Muscle layer of colon (tissue), 2 donors: ENCODE measurements at regions not wholly inside any gene's neighbourhood (a gene's known extent, or its start where the extent isn't known, plus 50 kb on each side); places are given as distances from the start of the nearest gene placed in this dataset.

Experiments
- H3K27ac ChIP-seq: one replicate; pipeline ENCODE4 v1.7.0; 2013; ENCODE audit warnings: low read depth, mild to moderate bottlenecking, low read length, moderate library complexity
- H3K27me3 ChIP-seq, 2 donors: one replicate each; pipeline ENCODE4 v1.7.0; 2013; ENCODE audit warnings: low read length in 2 of 2, mild to moderate bottlenecking in 2 of 2; ENCODE audit not compliant: insufficient read depth in 2 of 2, control insufficient read depth in 1 of 2
- H3K36me3 ChIP-seq: one replicate; pipeline ENCODE4 v1.7.0; 2013; ENCODE audit warnings: mild to moderate bottlenecking, low read length; ENCODE audit not compliant: insufficient read depth
- H3K4me1 ChIP-seq: one replicate; pipeline ENCODE4 v1.7.0; 2013; ENCODE audit warnings: mild to moderate bottlenecking, low read length; ENCODE audit not compliant: insufficient read depth
- H3K4me3 ChIP-seq, 2 donors: one replicate each; pipeline ENCODE4 v1.7.0; 2013; ENCODE audit warnings: low read length in 2 of 2, low read depth in 1 of 2, mild to moderate bottlenecking in 1 of 2, moderate library complexity in 1 of 2
- H3K9ac ChIP-seq: one replicate; pipeline ENCODE4 v1.7.0; 2013; ENCODE audit warnings: low read length
- H3K9me3 ChIP-seq: one replicate; pipeline ENCODE4 v1.7.0; 2013; ENCODE audit warnings: mild to moderate bottlenecking, low read length
- donor health status: abdominal sarcoma.
- donor health status: Adenocarcinoma of cecum.

- Histone ChIP-seq H3K4me1 (no peaks in the 10 kb centered on the region), H3K36me3 (no peaks in the 10 kb centered on the region)
Measured at GRCh38 chr14:98197933-98198332, 1074.1 kb downstream of the BCL11B start.

DNA sequence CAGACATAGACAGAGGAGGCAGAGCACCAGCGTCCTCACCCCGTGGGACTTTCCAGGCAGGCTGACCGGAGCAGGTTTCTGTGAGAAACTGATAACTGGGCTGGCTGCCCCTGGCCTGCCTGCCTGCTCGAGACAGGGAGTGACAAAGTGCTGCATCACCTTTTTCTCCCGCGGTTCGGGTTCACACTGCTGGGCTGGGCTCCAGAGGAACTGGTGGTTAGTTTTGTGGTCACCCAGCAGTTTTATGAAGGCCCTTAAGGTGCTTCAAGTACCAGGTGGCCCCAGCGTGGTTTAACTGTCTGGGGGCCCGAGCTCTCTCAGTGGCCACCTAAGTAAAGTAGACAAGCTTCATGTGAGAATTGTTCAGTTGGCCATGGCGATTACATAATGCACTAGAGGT lies 1073.6 kb downstream of the BCL11B start:
- Histone ChIP-seq H3K4me1 (no peaks in the 10 kb centered on the region), H3K27me3 (no peaks in the 10 kb centered on the region), H3K36me3 (no peaks in the 10 kb centered on the region), H3K27ac (no peak overlapping the region), H3K9ac (no peak overlapping the region), H3K9me3 (no peaks in the 10 kb centered on the region), H3K4me3 (no peak overlapping the region)

More at GRCh38 chr14:98197933-98198332, 1074.1 kb downstream of the BCL11B start:
- H3K9me3 ChIP-seq = no peaks in the 10 kb centered on the region
- no peak overlapping the region for H3K9ac ChIP-seq
- H3K27me3 ChIP-seq = no peaks in the 10 kb centered on the region
- no peak overlapping the region for H3K4me3 ChIP-seq
- H3K27ac ChIP-seq = no peak overlapping the region

DNA sequence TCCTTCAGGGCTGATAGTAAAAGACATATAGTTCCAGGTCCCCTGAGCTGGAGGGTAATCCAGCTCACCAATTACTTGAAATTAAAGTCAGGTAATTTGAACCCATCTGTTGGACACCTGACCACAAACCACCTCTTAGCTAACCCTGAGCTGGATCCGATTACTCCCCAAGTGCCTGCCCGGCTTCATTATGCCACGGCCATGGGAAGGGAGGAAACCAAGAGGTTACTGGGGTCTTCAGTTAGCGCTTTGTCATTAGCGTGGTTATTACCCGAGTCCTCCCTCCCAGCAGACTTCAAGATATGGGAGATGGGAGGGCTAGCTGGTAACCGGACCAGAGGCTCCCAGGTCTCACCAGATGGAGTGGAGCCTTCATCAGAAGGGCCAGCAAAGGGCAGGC lies 1071.4 kb downstream of the BCL11B start:
- Histone ChIP-seq H3K9ac (no peak overlapping the region), H3K27ac (no peak overlapping the region), H3K4me3 (no peak overlapping the region), H3K27me3 (no peaks in the 10 kb centered on the region), H3K9me3 (no peaks in the 10 kb centered on the region), H3K36me3 (no peaks in the 10 kb centered on the region), H3K4me1 (no peaks in the 10 kb centered on the region)

DNA sequence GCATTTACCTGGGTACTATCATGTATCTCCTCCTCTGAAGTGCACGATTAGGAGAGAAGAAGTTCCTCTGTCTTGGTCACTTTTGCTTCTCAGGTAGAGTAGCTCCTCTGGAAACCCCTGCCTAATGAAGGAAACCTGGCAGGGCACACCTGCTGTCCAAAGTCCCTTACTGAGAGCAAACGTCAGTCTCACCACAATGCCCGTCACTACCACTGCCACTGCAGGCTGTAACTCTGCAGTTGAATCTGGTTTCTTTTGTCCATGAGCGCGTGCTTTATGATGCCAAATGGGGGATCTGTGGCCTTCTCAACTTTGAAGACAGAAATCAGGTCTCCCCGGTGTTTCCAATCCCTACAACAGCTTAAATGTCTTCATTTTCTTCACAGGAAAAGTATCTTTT lies 1068.6 kb downstream of the BCL11B start:
- Histone ChIP-seq H3K4me3 (no peak overlapping the region), H3K9me3 (no peaks in the 10 kb centered on the region), H3K36me3 (no peaks in the 10 kb centered on the region), H3K4me1 (no peaks in the 10 kb centered on the region), H3K9ac (no peak overlapping the region), H3K27ac (no peak overlapping the region), H3K27me3 (no peaks in the 10 kb centered on the region)

- Histone ChIP-seq H3K4me3 (no peak overlapping the region), H3K27ac (no peak overlapping the region), H3K27me3 (no peaks in the 10 kb centered on the region)
Measured at GRCh38 chr14:98204139-98204538, 1067.9 kb downstream of the BCL11B start.

GRCh38 chr14:98207415-98207814 lies 1064.6 kb downstream of the BCL11B start:
- no peaks in the 10 kb centered on the region for H3K27me3 ChIP-seq
- H3K9me3 ChIP-seq = no peaks in the 10 kb centered on the region
- no peak overlapping the region for H3K4me3 ChIP-seq
- H3K27ac ChIP-seq = no peak overlapping the region
- no peak overlapping the region for H3K9ac ChIP-seq
- H3K36me3 ChIP-seq = no peaks in the 10 kb centered on the region
- no peaks in the 10 kb centered on the region for H3K4me1 ChIP-seq

More at GRCh38 chr14:98204139-98204538, 1067.9 kb downstream of the BCL11B start:
- H3K4me1 ChIP-seq = no peaks in the 10 kb centered on the region
- no peak overlapping the region for H3K9ac ChIP-seq
- H3K36me3 ChIP-seq = no peaks in the 10 kb centered on the region
- no peaks in the 10 kb centered on the region for H3K9me3 ChIP-seq

DNA sequence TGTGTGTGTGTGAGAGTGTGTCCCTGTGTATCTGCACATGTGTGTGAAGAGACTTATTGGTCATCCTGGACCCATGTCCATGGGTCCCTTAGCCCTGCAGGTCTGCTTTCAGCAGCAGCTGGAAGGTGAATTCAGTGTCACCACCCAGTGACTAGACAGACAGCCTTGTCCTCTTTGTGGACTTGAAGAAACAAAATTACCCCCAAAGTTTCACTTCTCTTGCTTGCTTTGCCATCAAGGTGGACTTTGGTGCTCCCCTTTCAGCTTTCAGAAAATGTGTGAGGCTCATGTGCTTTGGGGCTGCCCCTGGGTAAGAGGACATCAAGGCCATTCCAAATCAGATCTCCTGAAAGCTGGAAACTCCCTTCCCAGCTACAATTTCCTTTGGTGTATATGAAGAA lies 1063.8 kb downstream of the BCL11B start:
- no peaks in the 10 kb centered on the region for H3K36me3 ChIP-seq
- H3K9me3 ChIP-seq = no peaks in the 10 kb centered on the region
- H3K4me1 ChIP-seq = no peaks in the 10 kb centered on the region
- H3K27ac ChIP-seq = no peak overlapping the region
- no peak overlapping the region for H3K9ac ChIP-seq
- no peak overlapping the region for H3K4me3 ChIP-seq
- no peaks in the 10 kb centered on the region for H3K27me3 ChIP-seq

GRCh38 chr14:98208943-98209342 lies 1063.1 kb downstream of the BCL11B start:
- Histone ChIP-seq H3K4me1 (no peaks in the 10 kb centered on the region), H3K27me3 (no peaks in the 10 kb centered on the region), H3K4me3 (no peak overlapping the region), H3K9ac (no peak overlapping the region), H3K9me3 (no peaks in the 10 kb centered on the region), H3K27ac (no peak overlapping the region), H3K36me3 (no peaks in the 10 kb centered on the region)

DNA sequence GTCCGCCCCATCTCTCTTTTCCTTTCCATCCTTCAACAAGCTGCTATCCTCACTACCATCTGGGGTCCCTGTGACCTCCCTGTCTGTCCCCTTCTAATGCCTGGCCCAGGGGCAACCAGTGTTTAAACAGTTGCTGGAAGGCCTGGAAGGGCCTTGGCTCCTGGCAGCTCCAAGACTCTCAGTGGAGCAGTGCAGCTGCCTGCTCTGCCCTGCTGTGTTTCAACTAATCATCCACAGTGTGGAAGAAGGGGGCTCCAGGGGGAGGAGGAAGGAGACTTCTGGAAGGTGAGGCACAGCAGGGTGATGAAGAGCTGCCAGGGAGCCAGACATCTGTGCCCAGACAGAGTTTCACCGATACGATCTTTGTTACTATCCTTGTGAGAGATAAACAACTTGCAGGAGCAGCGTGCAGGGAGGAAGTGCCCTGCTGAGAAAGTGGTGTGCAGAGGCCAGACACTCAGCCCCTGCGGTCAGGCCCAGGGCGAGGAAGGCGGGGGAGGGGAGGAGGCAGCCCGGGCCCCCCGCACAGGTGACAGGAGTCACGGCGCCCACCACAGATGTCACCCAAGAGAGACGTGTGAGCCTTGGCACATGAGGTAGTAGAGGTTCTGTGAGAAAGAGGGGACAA lies 1061.8 kb downstream of the BCL11B start:
- H3K27me3 ChIP-seq = no peaks in the 10 kb centered on the region
- no peak overlapping the region for H3K9ac ChIP-seq
- no peak overlapping the region for H3K27ac ChIP-seq
- no peaks in the 10 kb centered on the region for H3K4me1 ChIP-seq
- no peaks in the 10 kb centered on the region for H3K9me3 ChIP-seq
- H3K4me3 ChIP-seq = no peak overlapping the region
- no peaks in the 10 kb centered on the region for H3K36me3 ChIP-seq

GRCh38 chr14:98217530-98217929 lies 1054.5 kb downstream of the BCL11B start:
- Histone ChIP-seq H3K9ac (no peak overlapping the region), H3K27me3 (no peaks in the 10 kb centered on the region), H3K27ac (no peak overlapping the region), H3K36me3 (no peaks in the 10 kb centered on the region), H3K9me3 (no peaks in the 10 kb centered on the region), H3K4me3 (no peak overlapping the region), H3K4me1 (no peaks in the 10 kb centered on the region)

GRCh38 chr14:98218218-98218617 lies 1053.8 kb downstream of the BCL11B start:
- H3K9ac ChIP-seq = no peak overlapping the region
- H3K4me3 ChIP-seq = no peak overlapping the region
- no peaks in the 10 kb centered on the region for H3K4me1 ChIP-seq
- no peaks in the 10 kb centered on the region for H3K27me3 ChIP-seq
- H3K27ac ChIP-seq = no peak overlapping the region
- no peaks in the 10 kb centered on the region for H3K9me3 ChIP-seq
- H3K36me3 ChIP-seq = no peaks in the 10 kb centered on the region

- H3K27me3 ChIP-seq = no peaks in the 10 kb centered on the region
Measured at GRCh38 chr14:98219638-98220037, 1052.4 kb downstream of the BCL11B start.

More at GRCh38 chr14:98219638-98220037, 1052.4 kb downstream of the BCL11B start:
- Histone ChIP-seq H3K27ac (no peak overlapping the region), H3K4me3 (no peak overlapping the region), H3K4me1 (no peaks in the 10 kb centered on the region), H3K9ac (no peak overlapping the region), H3K9me3 (no peaks in the 10 kb centered on the region), H3K36me3 (no peaks in the 10 kb centered on the region)
